Heart left ventricle (tissue), 16 donors: ENCODE measurements at regions not wholly inside any gene's neighbourhood (a gene's known extent, or its start where the extent isn't known, plus 50 kb on each side); places are given as distances from the start of the nearest gene placed in this dataset.
"Not testable (repeated sequence)": the region's sequence is repeated elsewhere in the genome, so short reads cannot be mapped to it uniquely, and the experiment has no call there.

ENCODE experiments used
- ATAC-seq, 4 donors: fragments of 200-7000 bp; cut with Tn5 transposase; one replicate each; pipeline ENCODE4 v1.9.1; 2020 to 2022; ENCODE audit warnings: moderate library complexity in 4 of 4, mild to moderate bottlenecking in 3 of 4, moderate number of reproducible peaks in 1 of 4
- DNase-seq, 5 donors: peaks; one replicate each; pipeline ENCODE4 v3.0.0-alpha.2; 2020
- H3K27ac ChIP-seq, 12 donors: fragments of 200-600 bp; sonication (generic) in 4 of 12; one replicate each; pipeline versions ENCODE4 v1.5.0 to v1.8.0; 2016 to 2022; ENCODE audit warnings: mild to moderate bottlenecking in 2 of 12
- H3K27me3 ChIP-seq, 9 donors: fragments of 200-600 bp; sonication (generic) in 2 of 9; one replicate each; pipeline versions ENCODE4 v1.5.1 to v1.8.0; 2016 to 2022; ENCODE audit warnings: mild to moderate bottlenecking in 3 of 9
- H3K36me3 ChIP-seq, 9 donors: fragments of 200-600 bp; sonication (generic) in 2 of 9; one replicate each; pipeline versions ENCODE4 v1.5.0 to v1.8.0; 2018 to 2022; ENCODE audit warnings: mild to moderate bottlenecking in 2 of 9
- H3K4me1 ChIP-seq, 12 donors: fragments of 200-600 bp; sonication (generic) in 4 of 12; one replicate each; pipeline versions ENCODE4 v1.5.0 to v1.8.0; 2016 to 2022; ENCODE audit warnings: mild to moderate bottlenecking in 3 of 12
- H3K4me3 ChIP-seq, 12 donors: fragments of 200-600 bp; sonication (generic) in 4 of 12; one replicate each; pipeline versions ENCODE4 v1.5.0 to v1.8.0; 2017 to 2022; ENCODE audit warnings: mild to moderate bottlenecking in 9 of 12, moderate library complexity in 4 of 12
- H3K9me3 ChIP-seq, 12 donors: fragments of 200-600 bp; sonication (generic) in 4 of 12; one replicate each; pipeline versions ENCODE4 v1.5.0 to v1.8.0; 2016 to 2022; ENCODE audit warnings: mild to moderate bottlenecking in 1 of 12
- CTCF ChIP-seq, 12 donors: fragments of 200-600 bp; sonication (generic) in 4 of 12; IDR thresholded peaks; one replicate each; pipeline versions ENCODE4 v1.5.0 to v1.8.0; 2018 to 2022; ENCODE audit warnings: antibody characterized with exemption in 12 of 12, mild to moderate bottlenecking in 5 of 12
- POLR2A ChIP-seq, 2 donors: fragments of 450-650 bp; IDR thresholded peaks; one replicate each; pipeline ENCODE4 v1.6.1; 2017; ENCODE audit warnings: antibody characterized with exemption in 2 of 2, mild to moderate bottlenecking in 2 of 2, moderate library complexity in 2 of 2
- WGBS, 4 donors: extraction: QIAGEN DNeasy Blood & Tissue Kit in 2 of 4; methylation state at CpG; one replicate each; pipeline versions ENCODE4 v1.1.5 to v1.1.7; 2013 to 2018; 5-methylcytosine and 5-hydroxymethylcytosine counted together
- intact Hi-C, 10 donors: fragments of 100-400 bp; cut with DNase I; formaldehyde crosslinking; loops; one replicate each; pipeline versions ENCODE4 v1.11.1 to v1.14.2; 2022
- donor health status: ischemic (EF 13 %, LVEDD 7.1; RV severe dilation, severe dysfunction).
- donor health status: healthy with polysubstance abuse.
- donor health status: DM: no; HTN: yes; CAD: no.
- donor health status: DM: no; HTN: no; CAD: no.
- donor health status: ischemic (EF 25% LVEDD 6.9; RV normal size, moderate dysfunction).
- donor health status: ischemic (EF 25% LVEDD 5.7; RV mildly dilated, moderate dysfunction).
- donor health status: healthy.
- donor health status: DM: yes; HTN: yes; CAD: no.
- donor health status: ischemic (EF 35%, LVEDD 5.7; RV mildly dilated, moderate dysfunction).
- donor health status: nonischemic (EF 11% LVEDD 7.7; RV severe dilation, severe dysfunction).
- donor health status: DM: yes; HTN: yes; CAD: no.
- donor health status: PGD.
- donor health status: ischemic (EF 29% LVEDD 5.4; RV normal size, mild dysfunction).
- donor health status: nonischemic (EF 23%, LVEDD 6.1; RV moderate dilation, normal function).

- TF ChIP-seq POLR2A (IDR thresholded peaks at IDR 0.05): no peak
- no peak for TF ChIP-seq CTCF (IDR thresholded peaks at IDR 0.05)
- ATAC-seq (no peak), DNase-seq (no peak)
Observed at GRCh38 chr10:64345856-64346255, 824.7 kb downstream of the REEP3 start.

DNA sequence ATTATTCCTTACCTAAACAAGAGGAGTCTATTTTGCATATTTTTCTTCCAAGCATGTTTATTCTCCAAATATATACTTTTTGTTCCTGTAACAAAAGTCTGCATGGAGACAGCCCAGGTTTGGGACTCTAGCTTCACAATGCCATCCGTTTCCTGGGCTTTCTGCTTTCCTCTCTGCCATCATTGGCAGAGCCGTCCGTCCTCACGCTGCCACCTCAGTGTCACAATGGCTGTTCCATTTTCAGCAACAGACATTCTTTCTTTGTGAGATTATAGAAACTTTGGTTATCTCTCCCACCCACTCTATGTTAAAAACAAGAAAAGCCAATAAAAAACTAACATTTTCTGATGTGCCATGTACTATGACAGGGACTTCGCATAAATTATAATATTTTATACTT is 825.2 kb downstream of the REEP3 start:
- DNase-seq: no peak
- WGBS, 4 donors: 61 to 68% (median 67%) methylated on average over 5 of the region's 5 CpGs

More at GRCh38 chr10:64345856-64346255, 824.7 kb downstream of the REEP3 start:
- Histone ChIP-seq H3K4me3 (no peak overlapping the region), H3K36me3 (no peaks in the 10 kb centered on the region), H3K4me1 (no peaks in the 10 kb centered on the region), H3K9me3 (no peaks in the 10 kb centered on the region), H3K27ac (no peak overlapping the region), H3K27me3 (no peaks in the 10 kb centered on the region)
- intact Hi-C loops: no loop called here

GRCh38 chr10:64350665-64351064 is 829.5 kb downstream of the REEP3 start:
- no peak for TF ChIP-seq CTCF (IDR thresholded peaks at IDR 0.05)
- TF ChIP-seq POLR2A (IDR thresholded peaks at IDR 0.05): no peak
- Histone ChIP-seq H3K4me3 (no peak overlapping the region), H3K9me3 (no peaks in the 10 kb centered on the region), H3K4me1 (no peaks in the 10 kb centered on the region), H3K27ac (no peak overlapping the region), H3K27me3 (no peaks in the 10 kb centered on the region), H3K36me3 (no peaks in the 10 kb centered on the region)
- 55 to 68% (median 59%) methylated on average over 3 of the region's 3 CpGs for WGBS, 4 donors
- intact Hi-C loops: no loop called here
- no peak for ATAC-seq
- DNase-seq: no peak

More for the DNA sequence above, 825.2 kb downstream of the REEP3 start:
- intact Hi-C loops: no loop called here
- TF ChIP-seq POLR2A (IDR thresholded peaks at IDR 0.05): no peak
- no peak for TF ChIP-seq CTCF (IDR thresholded peaks at IDR 0.05)
- H3K27ac ChIP-seq: no peak overlapping the region
- H3K4me3 ChIP-seq: no peak overlapping the region
- H3K9me3 ChIP-seq: no peaks in the 10 kb centered on the region
- no peaks in the 10 kb centered on the region for H3K4me1 ChIP-seq
- no peaks in the 10 kb centered on the region for H3K36me3 ChIP-seq
- no peak for ATAC-seq
- H3K27me3 ChIP-seq: no peaks in the 10 kb centered on the region

DNA sequence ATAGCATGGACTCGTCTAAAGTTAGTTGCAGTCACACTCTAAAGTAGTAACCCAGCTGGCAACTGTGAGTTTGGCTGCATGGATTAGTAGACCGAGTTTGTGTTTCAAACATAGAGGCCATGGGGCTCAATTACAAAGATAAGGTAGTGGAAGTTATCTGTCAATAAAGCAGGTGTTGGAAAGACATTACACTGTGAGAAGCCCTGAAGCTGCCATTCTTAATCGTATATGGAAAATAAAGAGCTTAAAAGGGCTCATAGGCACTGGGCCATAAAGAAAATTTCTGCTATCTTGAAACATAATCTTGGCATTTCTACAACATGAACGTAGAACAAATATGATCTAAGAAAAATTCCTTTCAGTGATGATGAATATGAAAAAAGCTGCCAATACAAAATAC is 837.7 kb downstream of the REEP3 start:
- TF ChIP-seq POLR2A (IDR thresholded peaks at IDR 0.05): no peak
- no peak for TF ChIP-seq CTCF (IDR thresholded peaks at IDR 0.05)
- ATAC-seq (no peak), DNase-seq (no peak)
- H3K36me3 ChIP-seq: no peaks in the 10 kb centered on the region
- H3K4me3 ChIP-seq: no peak overlapping the region
- intact Hi-C loops: no loop called here
- H3K9me3 ChIP-seq: peaks cover 0 to 16% (median 5%) of the 10 kb centered on the region in 12 donors
- H3K27me3 ChIP-seq: no peaks in the 10 kb centered on the region
- WGBS, 4 donors: 45 to 57% (median 51%) methylated on average over 4 of the region's 4 CpGs
- no peaks in the 10 kb centered on the region for H3K4me1 ChIP-seq
- no peak overlapping the region for H3K27ac ChIP-seq

DNA sequence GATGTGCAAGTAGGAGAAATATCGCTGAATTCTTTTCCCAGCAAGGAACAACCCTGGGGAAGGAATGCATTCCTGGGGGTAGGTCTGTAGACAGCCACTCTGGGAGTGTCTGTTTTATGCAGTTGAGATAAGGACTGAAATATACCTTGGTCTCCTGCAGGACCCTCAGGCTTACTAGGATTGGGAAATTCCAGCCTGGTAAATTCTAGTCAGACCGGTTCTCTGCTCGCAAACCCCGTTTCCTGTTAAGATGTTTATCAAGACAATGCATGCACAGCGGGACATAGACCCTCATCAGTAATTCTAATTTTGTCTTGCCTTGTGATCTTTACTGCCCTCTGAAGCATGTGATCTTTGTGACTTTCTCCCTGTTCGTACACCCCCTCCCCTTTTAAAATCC is 839.0 kb downstream of the REEP3 start:
- ATAC-seq, intact Hi-C loops, H3K27ac ChIP-seq, H3K36me3 ChIP-seq, H3K27me3 ChIP-seq, H3K4me3 ChIP-seq, H3K4me1 ChIP-seq, DNase-seq: not testable (repeated sequence)
- H3K9me3 ChIP-seq: peaks cover 0 to 16% (median 5%) of the 10 kb centered on the region in 12 donors
- WGBS, 4 donors: 71 to 84% (median 82%) methylated on average over 6 of the region's 6 CpGs
